ENCODE measurements at regions not wholly inside any gene's neighbourhood (a gene's known extent, or its start where the extent isn't known, plus 50 kb on each side); places are given as distances from the start of the nearest gene placed in this dataset.

GRCh38 chr1:118397496-118397859 is 212.4 kb upstream of the SPAG17 start:
- TF ChIP-seq CTCF (conservative IDR thresholded peaks at IDR 0.05 in 1 of 2, IDR thresholded peaks at IDR 0.05 in 1 of 2; ENCODE audit: extremely low read depth in 1 of 2, insufficient read depth in 1 of 2, low read depth in 1 of 2, low read length in 2 of 2) (no peak), EZH2 (IDR thresholded peaks at IDR 0.05; ENCODE audit: borderline replicate concordance, low read length) (no peak)

Data from mammary epithelial cell (primary cell).